ENCODE measurements at regions not wholly inside any gene's neighbourhood (a gene's known extent, or its start where the extent isn't known, plus 50 kb on each side); places are given as distances from the start of the nearest gene placed in this dataset.

DNA sequence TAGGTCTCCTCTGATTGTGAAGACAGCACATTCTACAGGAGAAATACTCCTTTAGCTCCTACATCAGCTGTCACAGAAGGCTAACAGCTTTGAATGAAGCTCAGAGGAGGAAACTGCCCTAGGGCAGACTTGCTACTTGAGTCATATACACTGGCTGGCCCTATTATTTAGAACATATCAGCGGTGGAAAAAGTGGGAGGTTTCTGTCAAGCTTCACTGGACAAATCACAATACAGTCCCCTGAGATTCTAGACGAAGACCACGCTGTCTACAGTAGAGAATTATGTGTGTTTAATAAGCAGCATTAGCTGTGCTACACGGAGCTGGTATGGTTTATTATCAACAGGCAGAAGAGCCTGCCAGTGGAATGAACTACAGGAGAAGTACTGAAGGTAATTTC is 230.9 kb upstream of the FSIP2 start:
- no peak for TF ChIP-seq EZH2phosphoT487 (IDR thresholded peaks at IDR 0.05; ENCODE audit: insufficient read depth, low read depth)
- no peak for TF ChIP-seq EZH2 (IDR thresholded peaks at IDR 0.05; ENCODE audit: insufficient read depth, poor library complexity, severe bottlenecking)

Data from GM23248 (cell line).